Fibroblast of lung (primary cell): ENCODE measurements at regions not wholly inside any gene's neighbourhood (a gene's known extent, or its start where the extent isn't known, plus 50 kb on each side); places are given as distances from the start of the nearest gene placed in this dataset.
A peak's percentile ranks its signal among the peaks of the same experiment; 100 is the strongest.

ENCODE experiments used
- DNase-seq, 2 donors: peaks; one replicate each; pipeline versions ENCODE4 v3.0.0 to v3.0.0-alpha.2; 2010; ENCODE audit warnings: low read depth in 2 of 2
- H2AFZ ChIP-seq: 2 replicates; pipeline ENCODE4 v1.5.1; 2012; ENCODE audit warnings: low read length, control low read depth, inconsistent platforms
- H3K27ac ChIP-seq: 2 replicates; pipeline ENCODE4 v1.5.1; 2011; ENCODE audit warnings: low read length, control low read depth; ENCODE audit not compliant: insufficient read depth
- H3K27me3 ChIP-seq: 2 replicates; pipeline ENCODE4 v1.5.1; 2011; ENCODE audit warnings: mild to moderate bottlenecking, low read length; ENCODE audit not compliant: control insufficient read depth, insufficient read depth
- H3K36me3 ChIP-seq: 2 replicates; pipeline ENCODE4 v1.5.1; 2011; ENCODE audit warnings: low read length; ENCODE audit not compliant: control insufficient read depth, insufficient read depth
- H3K4me1 ChIP-seq: 2 replicates; pipeline ENCODE4 v1.5.1; 2011; ENCODE audit warnings: low read length; ENCODE audit not compliant: control insufficient read depth, insufficient read depth; ENCODE audit errors: extremely low read depth
- H3K4me2 ChIP-seq: 2 replicates; pipeline ENCODE4 v1.5.1; 2011; ENCODE audit warnings: low read length, control low read depth; ENCODE audit not compliant: insufficient read depth; ENCODE audit errors: extremely low read depth
- H3K4me3 ChIP-seq, 4 experiments: fragments of 200-600 bp in 1 of 4; sonication (generic) in 1 of 4; replicated peaks in 1 of 4; 2 replicates each; pipeline ENCODE4 v1.5.1; 2011 to 2016; ENCODE audit warnings: low read length in 4 of 4, low read depth in 3 of 4, mild to moderate bottlenecking in 3 of 4, control low read depth in 2 of 4, inconsistent platforms in 1 of 4, mixed read lengths in 1 of 4; ENCODE audit not compliant: insufficient read depth in 1 of 4; ENCODE audit errors: control extremely low read depth in 1 of 4
- H3K79me2 ChIP-seq: 2 replicates; pipeline ENCODE4 v1.5.1; 2012; ENCODE audit warnings: mild to moderate bottlenecking, low read length, inconsistent platforms; ENCODE audit not compliant: control insufficient read depth, insufficient read depth
- H3K9ac ChIP-seq: 2 replicates; pipeline ENCODE4 v1.5.1; 2011; ENCODE audit warnings: mild to moderate bottlenecking, low read length, control low read depth; ENCODE audit not compliant: insufficient read depth
- H3K9me3 ChIP-seq: 2 replicates; pipeline ENCODE4 v1.5.1; 2012; ENCODE audit warnings: low read depth, low read length; ENCODE audit not compliant: control insufficient read depth, insufficient read depth
- H4K20me1 ChIP-seq: 2 replicates; pipeline ENCODE4 v1.5.1; 2011; ENCODE audit warnings: low read length; ENCODE audit not compliant: control insufficient read depth, insufficient read depth; ENCODE audit errors: extremely low read depth
- EZH2 ChIP-seq: IDR thresholded peaks from 2 replicates; pipeline ENCODE4 v1.5.1; 2012; ENCODE audit warnings: low read length, control low read depth, mild to moderate bottlenecking; ENCODE audit errors: missing control alignments
- TF ChIP-seq, protein P1 (sequence below), 2 donors: IDR thresholded peaks in 1 of 2; conservative IDR thresholded peaks in 1 of 2; 1 replicate in 1 of 2; 2 replicates in 1 of 2; pipeline ENCODE4 v1.5.1; 2011 to 2012; ENCODE audit warnings: low read length in 2 of 2, control low read depth in 1 of 2, inconsistent platforms in 1 of 2, low read depth in 1 of 2, mild to moderate bottlenecking in 1 of 2

DNA sequence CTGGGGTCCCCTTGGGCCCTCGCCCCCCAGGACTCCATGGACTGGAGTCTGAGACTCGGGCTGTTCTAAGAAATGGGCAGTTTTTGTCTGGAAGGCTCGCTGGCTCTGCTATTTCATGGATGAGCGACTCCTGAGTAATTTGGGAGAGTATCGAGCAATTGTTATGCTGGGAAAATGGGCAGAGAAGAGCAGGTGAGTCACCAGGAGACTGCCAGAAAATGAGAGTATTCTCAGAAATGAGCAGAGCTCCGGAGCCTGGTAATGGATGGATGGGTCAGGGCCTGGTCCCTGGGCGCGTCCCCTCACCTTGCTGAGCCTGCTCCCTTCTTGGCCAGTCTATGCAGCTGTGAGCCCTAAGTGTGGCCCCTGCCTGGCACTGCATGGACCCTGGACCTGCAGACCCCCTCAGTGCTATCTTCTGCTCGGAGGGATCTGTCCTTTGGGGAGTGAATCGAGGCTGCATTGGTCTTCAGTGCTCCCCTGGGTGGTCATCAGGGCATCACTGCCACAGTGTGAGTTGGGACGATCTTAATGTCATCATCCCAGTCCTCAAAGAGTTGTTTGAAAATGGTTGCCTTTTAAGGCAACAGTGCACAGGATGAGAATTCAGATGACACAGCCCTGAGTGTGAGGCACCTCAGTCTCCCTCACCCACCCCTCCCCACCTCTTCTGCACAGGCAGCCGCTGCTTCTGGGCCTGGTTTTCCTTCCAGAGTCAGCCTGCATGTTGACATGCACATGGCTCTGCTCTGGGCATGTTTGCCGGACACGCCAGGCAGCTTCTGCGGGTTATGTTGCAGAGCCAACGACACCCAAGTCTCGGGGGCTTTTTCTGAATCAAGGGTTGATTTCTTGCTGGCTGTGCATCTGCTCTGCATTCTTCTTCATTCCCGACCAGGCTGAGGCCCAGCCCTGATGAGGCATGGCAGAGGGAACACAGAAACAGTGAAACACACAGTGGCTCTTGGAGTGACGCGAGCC lies 519.0 kb downstream of the TBC1D22A start:
- peak in 1 of 2 donors; percentile 66 for DNase-seq
- H3K9ac ChIP-seq: no peak overlapping the region
- H3K4me3 ChIP-seq: no peak overlapping the region
- no peaks in the 10 kb centered on the region for H3K79me2 ChIP-seq
- H3K27me3 ChIP-seq: no peaks in the 10 kb centered on the region
- H3K36me3 ChIP-seq: no peaks in the 10 kb centered on the region
- TF ChIP-seq, protein P1, sequence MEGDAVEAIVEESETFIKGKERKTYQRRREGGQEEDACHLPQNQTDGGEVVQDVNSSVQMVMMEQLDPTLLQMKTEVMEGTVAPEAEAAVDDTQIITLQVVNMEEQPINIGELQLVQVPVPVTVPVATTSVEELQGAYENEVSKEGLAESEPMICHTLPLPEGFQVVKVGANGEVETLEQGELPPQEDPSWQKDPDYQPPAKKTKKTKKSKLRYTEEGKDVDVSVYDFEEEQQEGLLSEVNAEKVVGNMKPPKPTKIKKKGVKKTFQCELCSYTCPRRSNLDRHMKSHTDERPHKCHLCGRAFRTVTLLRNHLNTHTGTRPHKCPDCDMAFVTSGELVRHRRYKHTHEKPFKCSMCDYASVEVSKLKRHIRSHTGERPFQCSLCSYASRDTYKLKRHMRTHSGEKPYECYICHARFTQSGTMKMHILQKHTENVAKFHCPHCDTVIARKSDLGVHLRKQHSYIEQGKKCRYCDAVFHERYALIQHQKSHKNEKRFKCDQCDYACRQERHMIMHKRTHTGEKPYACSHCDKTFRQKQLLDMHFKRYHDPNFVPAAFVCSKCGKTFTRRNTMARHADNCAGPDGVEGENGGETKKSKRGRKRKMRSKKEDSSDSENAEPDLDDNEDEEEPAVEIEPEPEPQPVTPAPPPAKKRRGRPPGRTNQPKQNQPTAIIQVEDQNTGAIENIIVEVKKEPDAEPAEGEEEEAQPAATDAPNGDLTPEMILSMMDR (conservative IDR thresholded peaks at IDR 0.05 in 1 of 2, IDR thresholded peaks at IDR 0.05 in 1 of 2; ENCODE audit: low read depth in 1 of 2, low read length in 2 of 2): no peak
- no peak for TF ChIP-seq EZH2
- no peaks in the 10 kb centered on the region for H3K4me1 ChIP-seq
- no peak overlapping the region for H3K27ac ChIP-seq
- no peaks in the 10 kb centered on the region for H4K20me1 ChIP-seq
- H2AFZ ChIP-seq: no peak overlapping the region
- no peaks in the 10 kb centered on the region for H3K9me3 ChIP-seq
- no peak overlapping the region for H3K4me2 ChIP-seq

- H4K20me1 ChIP-seq: no peaks in the 10 kb centered on the region
- no peaks in the 10 kb centered on the region for H3K36me3 ChIP-seq
- DNase-seq: no peak
- no peak overlapping the region for H3K9ac ChIP-seq
- no peak overlapping the region for H3K4me2 ChIP-seq
- H3K27me3 ChIP-seq: no peaks in the 10 kb centered on the region
- H3K4me3 ChIP-seq: no peak overlapping the region
- no peaks in the 10 kb centered on the region for H3K9me3 ChIP-seq
- no peaks in the 10 kb centered on the region for H3K4me1 ChIP-seq
- H3K79me2 ChIP-seq: no peaks in the 10 kb centered on the region
- H2AFZ ChIP-seq: no peak overlapping the region
- no peak for TF ChIP-seq EZH2
- TF ChIP-seq, protein P1 (conservative IDR thresholded peaks at IDR 0.05 in 1 of 2, IDR thresholded peaks at IDR 0.05 in 1 of 2; ENCODE audit: low read depth in 1 of 2, low read length in 2 of 2): no peak
- H3K27ac ChIP-seq: no peak overlapping the region
Observed at GRCh38 chr22:47280301-47280700, 517.9 kb downstream of the TBC1D22A start.

GRCh38 chr22:47279746-47280145 lies 517.3 kb downstream of the TBC1D22A start:
- no peaks in the 10 kb centered on the region for H3K79me2 ChIP-seq
- H3K9me3 ChIP-seq: no peaks in the 10 kb centered on the region
- no peak for DNase-seq
- H3K9ac ChIP-seq: no peak overlapping the region
- H3K4me3 ChIP-seq: no peak overlapping the region
- TF ChIP-seq, protein P1 (conservative IDR thresholded peaks at IDR 0.05 in 1 of 2, IDR thresholded peaks at IDR 0.05 in 1 of 2; ENCODE audit: low read depth in 1 of 2, low read length in 2 of 2): no peak
- no peak for TF ChIP-seq EZH2
- no peak overlapping the region for H3K4me2 ChIP-seq
- H4K20me1 ChIP-seq: no peaks in the 10 kb centered on the region
- H2AFZ ChIP-seq: no peak overlapping the region
- no peaks in the 10 kb centered on the region for H3K36me3 ChIP-seq
- H3K27me3 ChIP-seq: no peaks in the 10 kb centered on the region
- no peak overlapping the region for H3K27ac ChIP-seq
- H3K4me1 ChIP-seq: no peaks in the 10 kb centered on the region
